Loucy (cell line): ENCODE measurements at regions not wholly inside any gene's neighbourhood (a gene's known extent, or its start where the extent isn't known, plus 50 kb on each side); places are given as distances from the start of the nearest gene placed in this dataset.

Experiments used
- EZH2phosphoT487 ChIP-seq: fragments of 200-600 bp; IDR thresholded peaks from 2 replicates; pipeline ENCODE4 v1.6.1; 2018; ENCODE audit warnings: antibody characterized with exemption, mild to moderate bottlenecking, moderate library complexity, borderline replicate concordance
- TF ChIP-seq, protein P1 (sequence below): fragments of 200-600 bp; sonication (generic); conservative IDR thresholded peaks from 2 replicates; pipeline ENCODE4 v1.5.1; 2014; ENCODE audit warnings: mild to moderate bottlenecking, antibody characterized with exemption, low read length

DNA sequence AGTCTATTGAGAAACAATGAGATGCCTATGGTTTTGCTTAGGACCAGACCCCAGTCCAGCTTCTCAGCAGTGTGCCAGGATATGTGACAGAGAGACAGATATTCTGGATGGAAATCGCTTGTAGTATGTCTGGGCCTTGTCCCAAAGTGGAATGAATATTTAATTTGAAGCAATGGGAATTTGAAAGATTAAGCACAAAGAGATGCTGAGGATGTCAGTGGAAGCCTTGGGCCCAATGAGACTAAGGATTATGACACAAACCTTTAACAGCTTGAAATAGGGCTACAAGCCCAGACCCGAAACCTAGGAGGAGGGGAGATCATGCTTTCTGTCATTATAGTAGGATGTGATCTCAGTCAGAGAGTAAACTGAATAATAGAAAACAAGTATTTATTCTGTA is 459.2 kb downstream of the FAT4 start:
- TF ChIP-seq, protein P1, sequence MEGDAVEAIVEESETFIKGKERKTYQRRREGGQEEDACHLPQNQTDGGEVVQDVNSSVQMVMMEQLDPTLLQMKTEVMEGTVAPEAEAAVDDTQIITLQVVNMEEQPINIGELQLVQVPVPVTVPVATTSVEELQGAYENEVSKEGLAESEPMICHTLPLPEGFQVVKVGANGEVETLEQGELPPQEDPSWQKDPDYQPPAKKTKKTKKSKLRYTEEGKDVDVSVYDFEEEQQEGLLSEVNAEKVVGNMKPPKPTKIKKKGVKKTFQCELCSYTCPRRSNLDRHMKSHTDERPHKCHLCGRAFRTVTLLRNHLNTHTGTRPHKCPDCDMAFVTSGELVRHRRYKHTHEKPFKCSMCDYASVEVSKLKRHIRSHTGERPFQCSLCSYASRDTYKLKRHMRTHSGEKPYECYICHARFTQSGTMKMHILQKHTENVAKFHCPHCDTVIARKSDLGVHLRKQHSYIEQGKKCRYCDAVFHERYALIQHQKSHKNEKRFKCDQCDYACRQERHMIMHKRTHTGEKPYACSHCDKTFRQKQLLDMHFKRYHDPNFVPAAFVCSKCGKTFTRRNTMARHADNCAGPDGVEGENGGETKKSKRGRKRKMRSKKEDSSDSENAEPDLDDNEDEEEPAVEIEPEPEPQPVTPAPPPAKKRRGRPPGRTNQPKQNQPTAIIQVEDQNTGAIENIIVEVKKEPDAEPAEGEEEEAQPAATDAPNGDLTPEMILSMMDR: no peak
- no peak for TF ChIP-seq EZH2phosphoT487
